Effector CD8-positive, alpha-beta T cell (primary cell): ENCODE measurements at regions not wholly inside any gene's neighbourhood (a gene's known extent, or its start where the extent isn't known, plus 50 kb on each side); places are given as distances from the start of the nearest gene placed in this dataset.
"Not testable (repeated sequence)": the region's sequence is repeated elsewhere in the genome, so short reads cannot be mapped to it uniquely, and the experiment has no call there.

Source experiments
- DNase-seq: peaks from one replicate; lab custom pipeline; 2025; lab: John Stamatoyannopoulos, UW

- no peak for DNase-seq
Observed at GRCh38 chr10:25713894-25714240, 220.2 kb upstream of the MYO3A start.

GRCh38 chr10:25724241-25724640 lies 209.8 kb upstream of the MYO3A start:
- no peak for DNase-seq

GRCh38 chr10:25725917-25726716 lies 207.9 kb upstream of the MYO3A start:
- DNase-seq: no peak

- DNase-seq: no peak
Observed at GRCh38 chr10:25738776-25739175, 195.3 kb upstream of the MYO3A start.

- DNase-seq: no peak
Observed at GRCh38 chr10:25743832-25744231, 190.2 kb upstream of the MYO3A start.

GRCh38 chr10:25744574-25744973 lies 189.5 kb upstream of the MYO3A start:
- DNase-seq: no peak

GRCh38 chr10:25745976-25746375 lies 188.1 kb upstream of the MYO3A start:
- no peak for DNase-seq

GRCh38 chr10:25747084-25747483 lies 186.9 kb upstream of the MYO3A start:
- no peak for DNase-seq

GRCh38 chr10:25748509-25748908 lies 185.5 kb upstream of the MYO3A start:
- no peak for DNase-seq

- DNase-seq: no peak
Observed at GRCh38 chr10:25753776-25754175, 180.3 kb upstream of the MYO3A start.

- not testable (repeated sequence) for DNase-seq
Observed at GRCh38 chr10:25755874-25756273, 178.2 kb upstream of the MYO3A start.

- DNase-seq: no peak
Observed at GRCh38 chr10:25756784-25757183, 177.2 kb upstream of the MYO3A start.

- DNase-seq: no peak
Observed at GRCh38 chr10:25758041-25758457, 176.0 kb upstream of the MYO3A start.

GRCh38 chr10:25758511-25758910 lies 175.5 kb upstream of the MYO3A start:
- DNase-seq: no peak

GRCh38 chr10:25761937-25762336 lies 172.1 kb upstream of the MYO3A start:
- DNase-seq: no peak

GRCh38 chr10:25766213-25766612 lies 167.8 kb upstream of the MYO3A start:
- DNase-seq: no peak

GRCh38 chr10:25766687-25767221 lies 167.3 kb upstream of the MYO3A start:
- DNase-seq: no peak

- no peak for DNase-seq
Observed at GRCh38 chr10:25768167-25768566, 165.9 kb upstream of the MYO3A start.

- no peak for DNase-seq
Observed at GRCh38 chr10:25778646-25779045, 155.4 kb upstream of the MYO3A start.

GRCh38 chr10:25786161-25786560 lies 147.9 kb upstream of the MYO3A start:
- DNase-seq: no peak

- DNase-seq: no peak
Observed at GRCh38 chr10:25786899-25787298, 147.1 kb upstream of the MYO3A start.

- no peak for DNase-seq
Observed at GRCh38 chr10:25797888-25798429, 136.1 kb upstream of the MYO3A start.

GRCh38 chr10:25804505-25804904 lies 129.5 kb upstream of the MYO3A start:
- DNase-seq: no peak

- DNase-seq: no peak
Observed at GRCh38 chr10:25805986-25806385, 128.0 kb upstream of the MYO3A start.
